Activated naive CD4-positive, alpha-beta T cell treated with Interleukin-2 at 50 U/mL for 16 hours (primary cell): ENCODE measurements at regions not wholly inside any gene's neighbourhood (a gene's known extent, or its start where the extent isn't known, plus 50 kb on each side); places are given as distances from the start of the nearest gene placed in this dataset.

Source experiments
- DNase-seq: peaks from one replicate; pipeline ENCODE4 v3.0.0-alpha.2; 2020

DNA sequence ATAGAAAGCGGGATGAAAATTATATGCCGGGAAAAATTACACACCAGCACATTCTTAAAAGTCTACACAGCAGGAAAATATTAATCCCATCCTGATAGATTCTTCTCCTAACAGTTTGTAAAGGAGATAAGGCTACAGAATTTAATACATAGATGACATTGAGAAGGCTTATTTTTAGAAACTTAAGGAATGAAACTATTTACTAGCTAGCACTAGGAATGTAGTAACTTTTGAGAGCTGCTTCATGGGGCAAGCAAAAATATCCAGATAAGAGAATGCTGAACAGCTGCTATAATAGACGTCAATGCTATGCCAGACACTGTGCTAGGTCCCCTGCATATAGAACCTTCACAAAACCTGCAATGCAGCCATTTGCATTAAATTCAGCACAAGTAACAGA is 912.7 kb upstream of the NR2F2 start:
- no peak for DNase-seq

DNA sequence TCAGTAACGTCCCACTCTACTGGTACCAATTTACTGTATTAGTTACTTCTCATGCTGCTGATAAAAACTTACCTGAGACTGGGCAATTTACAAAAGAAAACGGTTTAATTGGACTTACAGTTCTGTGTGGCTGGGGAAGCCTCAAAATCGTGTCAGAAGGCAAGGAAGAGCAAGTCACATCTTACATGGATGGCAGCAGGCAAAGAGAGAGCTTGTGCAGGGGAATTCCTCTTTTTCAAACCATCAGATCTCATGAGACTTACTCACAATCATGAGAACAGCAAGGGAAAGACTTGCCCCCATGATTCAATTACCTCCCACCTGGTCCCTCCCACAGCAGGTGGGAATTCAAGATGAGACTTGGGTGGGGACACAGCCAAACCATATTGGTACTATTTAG is 908.2 kb upstream of the NR2F2 start:
- DNase-seq, result no peak

DNA sequence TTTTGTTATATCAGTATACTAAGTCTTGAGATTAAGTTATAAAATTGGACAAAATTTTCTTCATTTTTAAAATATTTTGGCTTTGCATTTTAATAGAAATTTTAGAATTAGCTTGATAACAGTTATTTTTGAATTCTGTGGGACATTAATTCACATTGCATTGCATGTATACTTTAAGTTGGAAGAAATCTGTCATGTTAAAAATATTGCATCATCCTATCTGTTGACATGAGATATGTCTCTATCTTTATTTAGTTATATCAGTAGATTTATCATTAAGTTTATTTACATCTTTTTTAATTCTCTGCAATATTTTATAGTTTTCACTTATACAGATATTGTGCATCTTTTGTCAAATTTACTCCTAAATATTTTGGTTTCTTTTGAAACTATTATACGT is 904.6 kb upstream of the NR2F2 start:
- DNase-seq, result no peak

DNA sequence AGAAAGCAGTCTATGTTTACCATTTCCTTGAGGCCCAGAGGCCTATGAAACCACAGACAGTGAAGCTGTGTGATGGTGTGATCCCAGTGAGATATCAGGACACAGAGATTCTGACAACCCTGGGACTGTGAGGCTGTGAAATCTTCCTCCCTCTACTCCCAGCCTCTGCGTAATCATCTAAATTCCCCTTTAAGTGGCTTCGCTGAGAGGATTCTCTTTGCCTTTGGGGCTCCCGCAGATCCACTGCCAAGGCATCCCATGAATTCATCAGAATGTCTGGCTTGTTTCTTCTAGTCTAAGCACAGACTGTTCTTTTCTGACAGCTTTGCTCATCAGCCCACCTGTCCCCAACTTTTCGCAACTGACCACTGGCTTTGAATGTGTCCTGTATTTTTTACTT is 901.2 kb upstream of the NR2F2 start:
- no peak for DNase-seq

DNA sequence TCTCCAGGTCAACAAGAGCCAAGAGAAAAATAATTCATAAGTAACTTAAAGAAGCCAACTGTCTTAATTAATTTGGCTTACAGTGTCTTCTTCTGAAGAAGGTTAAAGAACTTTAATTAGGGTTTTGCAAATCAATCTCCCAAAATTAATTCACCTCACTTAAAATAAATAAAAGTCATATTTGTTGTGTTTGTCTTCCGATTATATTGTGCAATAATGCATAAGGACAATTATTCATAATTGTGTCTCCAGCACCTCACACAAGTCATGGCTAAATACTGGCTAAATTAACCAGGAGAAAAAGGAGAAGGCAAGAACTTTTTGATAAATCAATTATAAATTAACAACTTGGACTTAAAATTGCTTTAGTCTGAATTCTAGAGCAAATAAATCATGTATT is 899.0 kb upstream of the NR2F2 start:
- no peak for DNase-seq

DNA sequence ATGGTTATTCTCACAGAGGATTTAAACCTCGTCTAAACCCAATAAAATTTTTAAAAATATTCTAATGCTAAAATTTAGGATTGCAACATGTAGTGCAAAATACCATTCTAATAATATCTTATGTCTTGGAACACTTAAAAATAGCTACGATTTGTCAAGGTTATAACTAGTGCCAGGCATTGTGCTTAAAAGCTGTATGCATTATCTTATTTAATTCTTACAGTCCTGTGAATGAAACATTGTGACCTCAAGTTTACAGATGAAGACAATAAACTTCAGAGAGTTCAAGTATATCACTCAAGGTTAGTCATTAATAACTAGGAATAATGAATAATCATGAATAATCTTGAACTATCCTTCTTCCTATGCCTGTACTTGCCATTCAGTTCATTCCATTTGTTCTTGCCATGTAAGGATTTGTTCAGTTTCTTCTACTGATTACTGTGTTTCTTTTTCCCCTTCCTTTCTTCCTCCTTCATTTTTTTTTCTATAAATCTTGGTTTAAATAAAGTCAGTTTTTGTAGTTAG is 897.6 kb upstream of the NR2F2 start:
- no peak for DNase-seq

DNA sequence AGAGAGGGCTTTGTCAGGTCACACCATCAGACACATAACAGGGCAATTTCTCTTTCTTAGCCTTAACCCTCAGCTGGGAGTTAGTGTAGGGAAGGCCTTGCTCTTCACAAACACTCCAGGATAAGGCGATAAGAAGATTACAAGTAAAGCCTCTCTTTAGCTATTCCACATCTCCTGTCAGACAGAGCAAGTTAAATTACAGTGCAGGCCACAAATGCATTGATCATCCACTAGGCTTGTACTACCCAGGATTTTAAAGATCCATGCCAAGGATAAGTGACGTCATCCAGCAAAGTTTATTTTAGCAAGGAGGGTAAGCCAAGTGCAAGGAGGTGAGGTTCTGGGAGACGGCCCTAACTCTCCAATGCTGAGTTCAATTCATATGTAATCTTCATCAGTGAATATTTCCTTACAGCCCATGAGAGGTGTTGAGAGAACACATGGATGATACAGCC is 890.6 kb upstream of the NR2F2 start:
- no peak for DNase-seq

DNA sequence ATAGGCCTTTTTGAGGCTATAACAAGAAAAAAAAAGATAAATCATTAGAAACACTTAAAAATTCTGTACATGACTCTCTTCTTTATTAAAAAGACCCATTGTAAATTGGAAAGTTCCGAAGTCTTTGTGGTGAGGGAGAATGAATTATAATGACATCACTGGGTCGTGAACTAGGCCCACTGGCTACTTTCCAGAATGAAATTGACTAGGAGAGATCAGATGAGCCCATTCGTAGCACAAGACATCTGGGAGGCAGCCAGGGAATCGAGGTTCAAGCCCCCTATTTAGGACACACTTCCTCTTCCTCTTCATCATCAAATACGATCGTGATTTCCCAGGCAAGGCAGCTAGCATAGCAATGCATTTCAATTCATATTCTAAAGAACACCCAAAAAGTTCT is 889.8 kb upstream of the NR2F2 start:
- DNase-seq, result no peak

DNA sequence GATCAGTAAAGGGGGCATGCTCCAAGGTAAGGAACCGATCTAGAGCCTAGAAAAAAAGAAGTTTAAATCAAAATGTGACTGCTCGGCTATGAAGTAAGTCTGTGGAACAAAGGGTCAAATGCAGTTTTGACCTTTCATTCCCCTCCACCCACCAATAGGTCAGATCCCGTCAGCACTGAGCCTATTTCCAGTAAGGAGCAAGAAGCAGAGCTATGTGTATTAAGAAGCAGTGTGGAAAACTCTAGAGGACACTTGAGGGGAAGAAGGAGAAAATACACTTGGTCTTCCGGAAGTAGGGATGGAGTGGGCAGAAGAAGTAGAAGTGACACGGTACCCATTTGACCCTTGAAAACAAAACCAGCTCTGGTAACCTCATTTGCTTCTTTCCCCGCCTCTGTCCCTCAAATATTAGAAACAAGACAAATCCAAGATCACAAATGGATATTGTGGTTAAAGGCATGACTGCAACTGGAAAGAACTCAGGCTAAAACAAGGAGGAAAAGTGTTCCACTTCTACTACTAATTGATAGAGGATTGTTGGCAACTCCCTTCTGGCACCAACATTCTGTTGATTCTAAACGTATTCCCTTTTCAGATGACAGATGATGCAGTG is 888.3 kb upstream of the NR2F2 start:
- DNase-seq, result no peak

DNA sequence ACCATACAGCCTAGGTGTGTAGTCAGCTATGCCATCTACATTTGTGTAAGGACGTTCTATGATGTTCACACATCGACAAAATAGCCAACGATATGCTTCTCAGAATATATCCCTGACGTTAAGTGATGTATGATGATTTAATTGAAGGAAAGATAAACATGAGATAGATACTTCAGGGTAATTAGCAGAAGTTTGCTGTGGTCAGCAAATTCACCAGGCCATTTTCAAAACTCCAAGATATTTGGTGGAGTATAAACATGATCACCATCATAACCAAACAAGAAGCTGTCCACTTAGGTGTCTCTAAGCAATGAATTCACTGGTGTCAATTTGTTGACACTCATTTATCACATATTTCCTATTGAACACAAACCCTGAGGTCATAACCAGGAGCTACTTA is 885.6 kb upstream of the NR2F2 start:
- no peak for DNase-seq

DNA sequence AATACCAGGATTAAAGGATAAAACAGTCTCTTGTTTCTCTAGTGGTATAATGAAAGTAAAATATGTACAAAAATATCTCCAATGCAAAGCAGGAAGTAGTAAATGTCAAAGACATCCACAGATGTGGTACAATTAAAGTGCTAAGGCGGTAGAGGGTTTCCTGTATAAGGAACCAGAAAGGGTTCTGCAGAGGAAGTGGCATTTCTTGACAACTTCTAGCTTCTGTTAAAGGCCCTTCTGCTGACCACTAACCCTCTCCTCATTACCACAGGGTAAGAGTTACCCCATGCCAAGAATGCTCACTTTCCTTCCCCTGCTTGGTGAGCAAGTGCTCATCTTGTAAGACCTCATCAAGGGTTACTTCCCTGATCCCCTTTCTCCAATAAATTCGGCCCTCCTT is 883.6 kb upstream of the NR2F2 start:
- DNase-seq, result no peak

DNA sequence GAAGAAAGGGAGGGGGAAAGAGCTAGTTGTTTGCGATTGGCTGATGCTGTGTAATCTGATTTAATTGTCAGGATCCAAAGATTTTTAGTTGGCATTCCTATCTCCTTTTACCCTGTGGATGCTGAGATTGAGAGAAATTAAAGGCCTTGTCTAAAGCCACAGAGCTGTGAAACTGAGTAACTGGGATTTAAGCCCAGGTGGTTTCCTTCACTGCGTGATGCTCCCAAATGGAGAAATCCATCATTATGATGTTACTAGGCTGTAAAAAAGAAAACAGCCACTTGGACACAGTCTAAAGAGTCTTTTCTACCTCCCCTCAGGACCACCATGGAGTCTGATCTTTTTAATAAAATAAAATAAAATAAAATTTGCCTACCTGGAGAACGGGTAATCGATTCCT is 883.0 kb upstream of the NR2F2 start:
- no peak for DNase-seq

DNA sequence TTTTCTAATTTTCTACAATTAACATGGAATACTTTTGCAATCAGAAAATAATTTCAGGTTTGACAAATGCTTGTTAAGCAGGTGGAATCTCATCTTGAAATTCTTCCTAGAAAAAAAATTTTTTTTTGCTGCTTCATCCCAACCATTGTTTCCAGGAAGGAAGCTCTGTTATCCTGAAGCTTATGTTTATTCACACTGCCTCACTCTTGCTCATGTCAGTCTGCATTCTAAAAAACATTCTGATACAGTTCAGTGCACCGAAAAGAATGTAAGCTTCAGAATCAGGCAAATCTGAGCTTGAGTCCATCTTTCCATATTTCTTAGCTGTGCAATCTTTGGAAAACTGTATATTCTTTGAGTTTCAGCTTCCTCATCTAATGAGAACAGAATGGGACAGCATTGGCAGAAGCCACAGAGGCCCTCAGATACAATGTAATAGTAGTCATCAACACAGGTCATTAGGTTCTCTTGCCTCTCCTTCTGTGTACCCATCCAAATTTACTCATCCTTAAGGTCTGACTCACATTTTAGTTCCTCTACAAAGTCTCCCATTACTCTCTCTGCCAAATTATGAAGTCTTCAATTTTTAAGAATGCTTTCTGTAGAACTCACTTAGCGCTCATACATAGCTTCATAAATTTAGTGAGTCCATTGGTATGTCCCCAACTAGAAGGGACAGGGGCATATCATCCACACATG is 881.8 kb upstream of the NR2F2 start:
- no peak for DNase-seq

DNA sequence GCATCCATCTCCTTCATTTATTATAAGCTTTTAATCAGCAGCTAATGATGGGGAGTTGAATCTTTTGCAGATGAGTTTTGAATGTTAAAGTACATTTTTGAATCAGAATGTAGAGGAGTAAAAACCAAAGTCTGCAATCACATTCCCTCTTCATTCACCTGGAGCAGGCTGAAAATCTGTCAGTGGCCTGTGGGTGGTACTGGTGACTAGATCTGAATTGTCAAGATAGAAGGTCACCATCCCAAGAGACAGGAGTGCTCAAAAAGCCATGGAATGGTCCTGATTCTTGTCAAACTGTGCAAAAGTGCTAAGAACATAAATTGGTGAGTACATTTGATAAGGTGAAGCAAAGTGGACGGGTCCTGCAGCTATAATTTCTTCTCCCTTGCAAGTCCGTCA is 881.3 kb upstream of the NR2F2 start:
- no peak for DNase-seq

DNA sequence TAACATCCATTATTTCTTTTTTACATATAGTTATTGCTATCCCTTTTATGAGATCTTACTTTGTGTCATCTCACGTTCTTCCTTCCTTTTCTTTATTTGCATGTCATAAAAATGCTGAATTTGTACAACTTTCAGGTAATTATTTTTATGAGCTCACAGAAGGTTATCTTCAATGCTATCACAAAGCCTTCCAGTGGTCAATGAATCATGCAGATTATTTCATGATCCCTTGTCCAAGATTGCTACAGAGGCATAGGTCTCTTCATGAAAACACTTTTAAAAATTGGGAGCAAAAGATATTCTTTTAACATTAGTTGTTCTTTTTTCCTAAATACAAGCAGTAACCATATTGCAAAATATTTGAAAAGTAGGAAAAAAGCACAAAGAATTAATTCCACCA is 880.1 kb upstream of the NR2F2 start:
- DNase-seq, result no peak

DNA sequence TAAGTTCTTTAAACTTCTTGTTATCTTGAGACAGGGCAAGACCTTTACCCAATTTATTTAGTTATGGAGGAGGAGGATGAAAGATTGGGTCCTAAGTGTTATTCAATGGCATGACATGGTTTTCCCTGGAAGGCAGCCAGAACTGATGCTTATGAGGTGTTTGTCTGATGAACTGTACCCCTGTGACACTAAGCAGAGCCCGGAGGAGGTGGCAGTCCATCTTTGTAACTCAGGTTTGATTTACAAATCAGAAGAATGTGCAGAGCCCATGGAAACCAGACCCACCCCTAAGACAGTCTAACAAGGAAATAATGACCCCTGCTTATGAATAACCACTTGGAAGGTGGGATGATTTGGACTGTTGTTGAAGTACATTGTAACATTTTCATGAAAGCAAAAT is 878.6 kb upstream of the NR2F2 start:
- no peak for DNase-seq

DNA sequence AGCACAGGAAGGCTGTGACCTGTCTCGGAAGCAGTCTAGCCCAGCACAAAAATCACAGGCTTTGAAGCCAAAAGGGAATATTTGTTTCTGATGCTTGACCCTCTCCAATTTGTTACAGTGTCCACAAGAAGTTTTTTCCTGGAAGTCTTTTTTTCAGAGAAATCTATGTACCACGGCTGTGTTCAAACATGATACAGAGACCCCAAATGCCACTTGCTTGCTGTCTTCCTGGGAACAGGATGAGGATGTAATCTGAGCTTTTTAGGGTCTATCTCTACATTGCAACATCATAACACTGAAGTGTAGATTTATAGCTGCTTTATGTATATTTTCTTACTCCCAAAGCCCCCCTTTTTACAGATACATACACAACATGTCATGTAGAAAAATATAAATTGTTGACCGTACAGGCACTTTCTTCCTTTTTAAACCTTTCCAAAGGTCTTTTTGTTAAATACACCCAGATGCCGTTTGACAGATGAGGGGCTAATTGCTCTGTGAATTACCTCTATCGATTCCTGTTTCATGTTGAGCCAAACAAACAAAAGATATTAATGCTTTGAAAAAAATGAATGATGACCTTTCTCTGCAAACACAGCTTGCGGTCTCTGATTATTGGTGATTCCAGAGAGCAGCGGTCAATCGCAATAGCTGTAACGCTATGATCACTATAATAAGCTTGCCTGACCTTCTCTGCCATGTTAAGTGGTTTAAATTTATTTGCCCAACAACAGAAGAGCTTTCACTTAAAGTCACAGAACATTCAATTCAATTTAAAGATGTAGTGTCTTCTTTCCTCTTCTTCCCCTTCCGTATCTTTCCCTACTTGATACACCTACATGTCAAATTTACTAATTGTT is 875.9 kb upstream of the NR2F2 start:
- DNase-seq, result no peak

DNA sequence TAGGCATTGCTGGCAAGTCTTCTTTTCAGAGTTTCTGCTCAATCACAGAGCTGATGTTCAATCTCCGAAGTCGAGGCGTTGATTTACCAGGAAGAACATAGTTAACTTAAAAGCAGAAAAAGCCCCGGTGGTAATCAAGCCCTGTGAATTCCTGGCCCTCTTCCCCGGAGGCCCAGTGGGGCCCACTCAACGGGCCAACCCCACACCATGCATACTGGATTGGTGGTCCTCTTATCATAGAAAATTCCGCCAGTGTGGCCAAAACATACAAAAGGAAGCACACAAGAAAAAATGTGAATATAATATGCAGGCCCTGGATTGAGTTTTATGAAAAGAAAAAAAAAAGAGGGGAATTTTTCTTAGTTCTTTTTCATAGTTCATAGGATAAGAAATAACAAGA is 873.0 kb upstream of the NR2F2 start:
- no peak for DNase-seq

DNA sequence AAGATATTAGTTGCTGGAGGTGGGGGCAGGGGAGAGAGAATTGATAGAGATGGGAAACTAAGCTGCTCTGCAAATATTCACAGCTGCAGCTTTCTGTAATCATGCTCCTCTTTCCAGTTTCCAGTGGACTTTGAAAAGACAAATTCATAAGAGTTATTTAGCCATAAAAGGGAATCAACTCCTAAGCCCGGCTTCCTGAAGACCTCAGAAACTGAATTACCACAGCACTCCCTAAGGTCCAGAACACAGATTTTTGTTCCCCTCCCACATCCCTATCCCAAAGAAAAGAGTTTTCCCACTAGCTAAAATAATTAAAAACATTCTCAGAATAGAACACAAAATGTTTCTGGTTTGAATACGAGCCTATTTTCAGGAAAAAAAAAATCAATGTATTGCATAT is 871.8 kb upstream of the NR2F2 start:
- DNase-seq, result no peak

DNA sequence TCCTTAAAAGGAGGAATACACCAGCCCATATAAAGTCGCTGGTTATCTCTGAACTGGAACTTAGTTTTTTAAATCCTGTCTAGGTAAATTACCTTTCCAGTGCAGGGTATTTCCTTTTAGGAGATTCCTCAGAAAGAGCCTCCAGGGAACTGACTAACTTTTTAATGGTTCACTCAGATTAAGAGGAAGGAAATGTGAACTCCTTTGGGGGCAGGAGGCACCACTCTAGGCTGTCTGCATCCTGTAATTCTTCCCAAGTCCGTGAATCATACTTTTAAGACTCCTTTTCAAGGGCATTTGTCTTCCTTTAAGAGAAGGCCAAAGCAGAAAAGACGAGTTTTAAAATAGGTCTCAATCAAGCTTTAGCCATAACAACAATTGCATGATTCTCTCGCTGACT is 871.2 kb upstream of the NR2F2 start:
- DNase-seq, result no peak

DNA sequence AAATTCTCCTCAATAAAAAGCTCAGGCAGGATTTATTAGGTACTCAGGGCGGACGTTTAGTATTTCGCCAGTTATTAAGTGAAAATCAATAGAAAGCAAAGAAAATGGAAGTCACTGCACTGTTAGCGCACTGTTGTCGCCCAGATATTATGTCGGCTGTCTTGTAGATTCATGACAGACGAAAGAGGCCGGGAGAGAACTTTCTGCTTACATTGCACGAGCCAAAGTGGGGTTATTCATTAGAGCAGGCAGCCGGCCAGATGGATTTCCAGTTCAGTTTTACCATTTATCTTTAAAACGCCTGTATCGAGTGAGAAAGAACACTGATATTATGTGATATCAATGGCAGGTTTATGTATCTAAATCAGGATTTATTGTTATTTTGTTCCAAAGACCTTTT is 866.0 kb upstream of the NR2F2 start:
- DNase-seq, result no peak

DNA sequence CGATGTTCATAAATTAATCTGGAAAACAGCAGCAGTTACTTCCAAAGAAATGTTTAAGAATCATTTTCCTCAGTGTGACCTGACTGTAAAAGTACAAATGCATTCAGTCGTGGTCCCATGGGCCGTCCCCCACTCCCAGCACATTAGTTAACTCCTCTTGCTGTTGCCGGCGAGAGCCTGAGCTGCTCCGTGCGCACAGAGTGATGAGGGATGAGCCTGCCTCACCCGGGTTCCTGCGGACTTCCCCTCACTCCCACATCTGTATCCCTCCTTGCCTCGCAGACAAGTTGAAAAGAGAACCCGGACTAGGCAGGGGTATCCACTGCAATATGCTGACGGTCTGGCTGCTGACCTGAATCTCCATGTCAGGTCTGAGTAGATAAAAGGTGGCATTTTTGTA is 861.7 kb upstream of the NR2F2 start:
- DNase-seq, result no peak

DNA sequence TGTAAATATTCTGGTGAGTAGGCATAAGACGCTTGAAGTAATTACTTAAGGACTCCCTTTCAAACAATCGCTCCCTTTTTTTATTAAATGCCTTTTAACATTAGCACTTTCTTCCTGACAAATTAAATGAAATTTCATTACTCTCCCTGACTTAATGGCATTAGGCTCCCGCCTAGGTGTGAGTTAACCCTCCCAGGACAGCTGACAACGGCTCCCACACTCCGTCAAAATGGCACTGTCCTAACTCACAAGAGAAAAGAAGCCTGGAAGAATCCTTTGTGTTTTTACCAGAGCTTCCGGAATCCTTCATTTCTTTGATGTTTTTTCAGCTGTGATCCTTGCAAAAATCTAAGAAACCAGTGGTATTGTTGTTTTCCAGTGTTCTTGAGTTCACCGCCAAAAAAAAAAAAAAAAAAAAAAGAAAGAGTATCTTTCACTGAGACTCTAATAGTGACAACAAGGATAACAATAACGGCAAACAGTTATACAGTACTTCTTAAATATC is 861.0 kb upstream of the NR2F2 start:
- no peak for DNase-seq

DNA sequence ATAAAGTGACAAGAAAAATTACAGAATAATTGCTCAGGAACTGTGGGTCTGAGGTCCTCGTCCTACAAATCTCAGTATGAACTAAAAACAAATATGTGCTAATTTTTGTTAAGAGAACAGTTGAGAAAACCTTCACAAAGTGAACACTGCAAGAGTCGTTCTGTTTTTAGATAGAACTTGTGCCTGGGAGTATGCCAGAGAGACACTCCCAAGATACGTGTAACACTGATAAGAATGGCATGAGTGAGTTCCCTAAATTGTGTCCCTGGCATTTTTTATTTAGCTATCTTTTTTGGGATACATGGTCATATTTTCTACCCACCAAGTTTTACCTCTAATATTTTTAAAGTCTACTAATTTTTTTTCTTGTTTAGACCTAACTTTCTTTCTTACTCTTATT is 860.0 kb upstream of the NR2F2 start:
- no peak for DNase-seq
